Left cardiac atrium (tissue), 4 donors: ENCODE measurements at regions not wholly inside any gene's neighbourhood (a gene's known extent, or its start where the extent isn't known, plus 50 kb on each side); places are given as distances from the start of the nearest gene placed in this dataset.
"Not testable (repeated sequence)": the region's sequence is repeated elsewhere in the genome, so short reads cannot be mapped to it uniquely, and the experiment has no call there.

ENCODE experiments used
- ATAC-seq, 2 donors: fragments of 200-7000 bp; cut with Tn5 transposase; one replicate each; pipeline ENCODE4 v1.9.1; 2020; ENCODE audit warnings: mild to moderate bottlenecking in 2 of 2, moderate library complexity in 2 of 2
- DNase-seq: peaks from one replicate; pipeline ENCODE4 v3.0.0-alpha.2; 2020
- intact Hi-C, 2 donors: fragments of 100-400 bp; cut with DNase I; formaldehyde crosslinking; loops; one replicate each; pipeline versions ENCODE4 v1.14.1 to v1.15.1; 2022 to 2023
- donor health status: DM: no; HTN: yes; CAD: no.
- donor health status: DM: no; HTN: yes; CAD: no; lungs with severe emphysema.
- donor health status: DM: yes; HTN: yes; CAD: no.
- donor health status: Dilated cardiomyopathy.

DNA sequence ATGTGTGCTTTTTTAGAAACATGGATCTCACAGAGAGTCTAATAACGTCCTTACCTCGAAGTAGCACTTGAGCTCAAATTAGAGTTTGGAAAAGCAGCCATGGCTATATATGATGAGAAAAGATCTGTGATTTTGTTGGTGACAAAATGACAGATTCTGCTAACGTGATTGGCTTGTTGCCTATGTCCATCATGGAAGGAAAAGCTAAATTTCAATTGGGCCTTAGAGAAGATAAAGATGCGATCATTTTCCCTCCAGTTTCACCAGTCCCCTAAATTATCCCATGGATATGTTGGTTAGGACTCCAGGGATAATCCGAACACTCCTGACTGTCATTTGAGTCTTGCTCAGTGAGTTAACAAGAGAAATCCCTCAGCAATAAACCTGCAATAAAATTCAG is 175.8 kb downstream of the C16orf95 start:
- intact Hi-C loops, result no loop called here
- DNase-seq (no peak), ATAC-seq (no peak)

DNA sequence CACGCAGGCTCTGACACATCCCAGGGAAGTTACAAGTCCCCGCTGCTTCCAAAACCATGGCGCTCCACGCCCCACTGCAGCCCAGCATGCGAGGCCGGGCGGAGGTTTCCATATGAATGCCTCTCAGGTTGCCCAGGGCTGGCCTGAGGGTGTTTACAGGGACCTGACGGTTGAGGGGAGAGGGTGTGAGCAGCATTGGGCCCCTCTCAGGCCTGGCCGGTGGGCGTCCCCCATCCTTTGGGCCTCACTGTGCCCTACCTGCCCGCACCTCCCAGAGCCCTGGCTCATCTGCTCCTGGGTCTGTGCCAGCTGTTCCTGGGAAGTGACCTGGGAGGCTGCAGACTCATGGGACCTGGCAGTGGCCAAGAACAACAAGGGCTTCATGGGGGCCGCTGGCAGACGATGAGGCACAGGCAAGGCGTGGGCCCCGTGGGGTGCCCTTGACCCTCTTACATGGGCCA is 173.5 kb downstream of the C16orf95 start:
- DNase-seq (no peak), ATAC-seq (no peak)
- intact Hi-C loops, result no loop called here

GRCh38 chr16:87144232-87144631 is 173.0 kb downstream of the C16orf95 start:
- ATAC-seq (no peak), DNase-seq (no peak)
- intact Hi-C loops, result no loop called here

GRCh38 chr16:87145181-87146176 is 171.7 kb downstream of the C16orf95 start:
- ATAC-seq (no peak), DNase-seq (no peak)
- intact Hi-C loops, result no loop called here

GRCh38 chr16:87146676-87147075 is 170.5 kb downstream of the C16orf95 start:
- ATAC-seq (no peak), DNase-seq (no peak)
- intact Hi-C loops, result no loop called here

DNA sequence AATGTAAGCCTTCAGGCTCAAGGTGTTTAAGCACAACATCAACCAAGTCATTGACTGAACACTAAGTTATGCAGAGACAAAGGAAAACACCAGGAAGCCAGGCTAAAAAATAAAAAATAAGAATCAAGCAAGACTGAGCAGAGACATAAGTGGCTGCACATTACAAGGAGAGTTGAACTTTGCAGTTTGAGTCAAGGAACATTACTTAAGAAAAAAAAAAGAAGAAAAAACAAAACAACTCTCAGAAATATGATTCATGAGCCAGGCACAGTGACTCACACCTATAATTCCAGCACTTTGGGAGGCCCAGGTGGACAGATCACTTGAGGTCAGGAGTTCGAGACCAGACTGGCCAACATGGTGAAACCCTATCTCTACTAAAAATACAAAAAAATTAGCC is 168.1 kb downstream of the C16orf95 start:
- intact Hi-C loops, result no loop called here
- DNase-seq, result no peak
- no peak for ATAC-seq

DNA sequence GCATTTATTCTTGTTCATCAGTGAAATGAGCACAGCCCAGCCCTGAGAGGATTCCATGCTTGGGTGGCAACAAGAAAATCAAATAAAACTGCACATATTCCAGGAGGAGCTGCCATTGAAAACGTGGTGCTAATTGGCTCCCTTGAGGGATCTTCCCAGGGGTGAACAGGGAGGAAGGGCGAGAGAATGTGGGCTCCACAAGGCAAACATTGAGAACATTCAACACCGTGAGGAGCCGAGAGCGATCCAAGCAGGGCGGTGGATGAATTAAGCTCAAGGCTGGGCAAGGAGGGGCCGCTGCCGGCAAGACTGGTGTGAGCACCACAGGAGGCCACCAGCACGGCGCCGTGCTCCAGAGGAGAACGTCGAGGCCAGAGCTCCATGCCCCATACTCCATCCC is 166.9 kb downstream of the C16orf95 start:
- intact Hi-C loops, result no loop called here
- no peak for DNase-seq
- no peak for ATAC-seq

DNA sequence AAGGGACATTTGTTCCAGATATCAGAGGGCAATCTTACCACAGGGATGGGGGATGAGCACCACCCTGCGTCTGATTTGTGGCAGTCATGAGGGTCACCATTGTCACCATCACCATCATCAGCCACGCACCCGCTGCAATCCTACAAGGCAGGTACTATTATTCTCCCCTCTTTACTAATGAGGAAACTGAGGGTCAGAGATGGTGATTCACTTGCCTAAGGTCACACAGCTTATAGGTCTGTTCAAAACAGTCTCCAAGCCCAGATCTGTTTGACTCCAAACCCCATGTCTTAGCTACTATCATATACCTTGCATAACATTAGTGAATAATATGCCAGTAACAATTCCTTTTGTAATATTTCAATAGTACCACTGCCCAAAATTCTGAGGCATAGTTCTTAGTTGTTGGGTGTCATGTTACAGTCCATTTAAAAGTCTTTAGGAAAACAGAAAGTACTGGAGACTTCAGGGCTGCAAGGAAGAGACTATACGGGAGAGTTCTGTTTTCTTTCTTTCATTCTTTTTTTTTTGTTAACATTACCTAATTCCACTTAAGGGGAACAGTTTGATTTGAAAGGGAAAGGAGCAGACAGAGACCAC is 166.4 kb downstream of the C16orf95 start:
- DNase-seq (no peak), ATAC-seq (no peak)
- intact Hi-C loops, result no loop called here

GRCh38 chr16:87152221-87152755 is 164.9 kb downstream of the C16orf95 start:
- DNase-seq (no peak), ATAC-seq (no peak)
- intact Hi-C loops, result no loop called here

GRCh38 chr16:87153326-87153725 is 163.9 kb downstream of the C16orf95 start:
- ATAC-seq (no peak), DNase-seq (no peak)
- intact Hi-C loops, result no loop called here

DNA sequence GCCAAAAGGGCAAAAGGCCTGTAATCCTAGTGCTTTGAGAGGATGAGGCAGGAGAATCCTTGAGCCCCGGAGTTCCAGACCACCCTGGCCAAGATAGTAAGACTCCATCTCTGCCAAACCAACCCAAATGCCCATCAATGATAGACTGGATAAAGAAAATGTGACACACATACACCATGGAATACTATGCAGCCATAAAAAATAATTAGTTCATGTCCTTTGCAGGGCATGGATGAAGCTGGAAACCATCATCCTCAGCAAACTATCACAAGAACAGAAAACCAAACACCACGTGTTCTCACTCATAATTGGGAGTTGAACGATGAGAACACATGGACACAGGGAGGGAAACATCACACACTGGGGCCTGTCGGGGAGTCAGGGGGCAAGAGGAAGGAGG is 161.9 kb downstream of the C16orf95 start:
- intact Hi-C loops, DNase-seq, ATAC-seq: not testable (repeated sequence)

DNA sequence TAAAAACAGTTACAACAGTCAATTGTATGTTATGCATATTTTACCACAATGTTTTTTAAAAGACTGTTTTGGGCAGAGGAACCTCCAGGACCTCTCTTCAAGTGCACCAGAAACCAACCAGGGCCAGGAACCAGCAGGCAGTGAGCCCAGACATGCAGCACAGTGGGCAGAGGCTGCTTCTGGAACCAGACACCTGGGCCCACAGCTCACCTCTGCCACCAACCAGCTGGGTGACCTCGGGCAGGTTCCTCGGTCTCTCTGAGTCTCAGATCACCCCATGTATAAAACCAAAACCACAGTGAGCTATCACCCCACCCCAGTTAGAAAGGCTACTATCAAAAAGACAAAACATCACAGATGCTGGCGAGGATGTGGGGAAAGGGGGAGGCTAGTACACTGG is 161.0 kb downstream of the C16orf95 start:
- intact Hi-C loops, result no loop called here
- no peak for DNase-seq
- ATAC-seq, result no peak

DNA sequence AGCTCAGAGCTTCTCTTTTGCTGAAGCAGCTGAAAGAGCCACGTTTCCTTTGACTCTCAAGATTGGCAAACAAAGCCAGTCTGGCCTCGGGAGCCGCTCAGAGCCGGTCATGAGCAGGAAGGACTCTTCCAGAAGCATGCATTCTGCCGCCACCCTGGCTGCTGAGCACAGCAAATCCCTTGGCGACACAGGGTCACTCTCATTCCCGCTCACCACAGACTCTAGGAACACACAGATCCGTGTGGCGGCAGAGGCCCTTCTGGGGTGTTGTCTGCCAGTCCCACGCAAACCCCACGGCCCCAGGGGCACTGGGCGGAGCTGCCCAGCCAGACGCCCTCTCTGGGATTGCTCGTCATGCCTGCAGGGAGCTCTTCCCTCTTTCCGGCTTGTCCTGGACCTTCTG is 157.0 kb downstream of the C16orf95 start:
- intact Hi-C loops, result no loop called here
- DNase-seq (no peak), ATAC-seq (peak in 1 of 2 donors; percentile 47)

- DNase-seq, result no peak
- intact Hi-C loops, result no loop called here
- no peak for ATAC-seq
Measured at GRCh38 chr16:87160701-87161337, 156.4 kb downstream of the C16orf95 start.

- ATAC-seq, intact Hi-C loops, DNase-seq: not testable (repeated sequence)
Measured at GRCh38 chr16:87161410-87161809, 155.8 kb downstream of the C16orf95 start.

- intact Hi-C loops, result no loop called here
- no peak for ATAC-seq
- no peak for DNase-seq
Measured at GRCh38 chr16:87161822-87162676, 155.1 kb downstream of the C16orf95 start.

- intact Hi-C loops, DNase-seq, ATAC-seq: not testable (repeated sequence)
Measured at GRCh38 chr16:87162799-87163198, 154.4 kb downstream of the C16orf95 start.

DNA sequence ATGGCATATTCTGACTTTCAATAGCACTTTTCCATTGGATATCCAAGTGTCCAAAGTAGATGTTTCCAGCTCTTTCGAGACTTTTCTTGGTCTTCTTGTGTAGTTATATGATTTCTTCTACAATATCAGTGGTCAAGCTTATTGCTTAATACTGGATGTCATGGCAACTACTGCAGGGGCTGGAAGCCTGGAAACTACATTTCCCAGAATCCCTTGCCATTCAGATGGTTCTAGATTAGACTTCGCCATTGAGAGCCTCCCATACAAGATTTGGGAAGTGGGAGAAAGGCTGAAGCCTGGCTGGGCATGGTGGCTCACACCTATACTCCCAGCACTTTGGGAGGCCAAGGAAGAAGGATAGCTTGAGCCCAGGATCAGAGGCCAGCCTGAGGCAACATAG is 153.6 kb downstream of the C16orf95 start:
- ATAC-seq, result no peak
- intact Hi-C loops, result no loop called here
- DNase-seq, result no peak

DNA sequence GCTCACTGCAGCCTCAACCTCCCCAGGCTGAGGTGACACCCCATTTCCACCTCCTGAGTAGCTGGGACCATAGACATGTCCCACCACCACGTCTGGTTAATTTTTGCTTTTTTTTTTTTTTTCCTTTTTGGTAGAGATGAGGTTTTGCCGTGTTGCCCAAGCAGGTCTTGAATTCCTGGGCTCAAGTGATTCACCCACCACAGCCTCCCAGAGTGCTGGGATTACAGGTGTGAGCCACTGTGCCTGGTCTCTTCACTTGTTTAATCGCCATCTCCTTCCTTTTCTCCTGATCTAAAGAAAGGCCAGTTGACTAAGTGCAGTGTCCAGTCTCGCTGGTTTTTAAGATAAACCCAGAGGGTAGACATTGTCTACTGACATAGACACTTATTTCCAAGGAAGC is 152.0 kb downstream of the C16orf95 start:
- intact Hi-C loops, result no loop called here
- ATAC-seq (no peak), DNase-seq (no peak)
